ENCODE measurements at regions not wholly inside any gene's neighbourhood (a gene's known extent, or its start where the extent isn't known, plus 50 kb on each side); places are given as distances from the start of the nearest gene placed in this dataset.

DNA sequence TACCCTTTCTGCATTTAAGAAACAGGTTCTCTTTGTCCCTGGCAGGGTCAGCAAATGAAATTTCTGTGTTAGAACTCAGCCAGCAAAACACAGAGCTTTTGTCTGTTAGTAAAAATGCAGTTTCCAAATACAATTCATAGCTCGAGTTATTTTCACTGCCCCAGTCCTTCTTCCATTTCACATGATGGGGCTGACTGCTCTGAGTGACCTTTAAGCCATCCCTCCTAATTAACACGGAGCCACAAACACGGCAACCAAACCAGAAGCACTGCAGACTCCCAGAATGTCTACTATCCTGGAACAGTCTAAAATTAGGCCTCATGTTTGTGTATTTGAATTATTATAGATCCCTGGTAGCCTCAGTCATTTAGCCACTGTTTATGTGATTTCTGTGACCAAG lies 99.1 kb upstream of the RGS4 start:
- Histone ChIP-seq H3K4me3 (ENCODE audit: control insufficient read depth in 2 of 3, extremely low read depth in 1 of 3, insufficient read depth in 2 of 3, low read depth in 1 of 3, low read length in 3 of 3) (no peak overlapping the region), H2AFZ (ENCODE audit: control insufficient read depth, low read length) (no peak overlapping the region), H4K20me1 (ENCODE audit: control insufficient read depth, extremely low read depth, insufficient read depth, low read length) (no peaks in the 10 kb centered on the region), H3K4me2 (ENCODE audit: control insufficient read depth, extremely low read depth, insufficient read depth, low read depth, low read length) (no peak overlapping the region), H3K36me3 (ENCODE audit: control insufficient read depth in 2 of 2, extremely low read depth in 1 of 2, insufficient read depth in 2 of 2, low read length in 2 of 2) (no peaks in the 10 kb centered on the region), H3K27ac (ENCODE audit: control insufficient read depth, insufficient read depth, low read length) (no peak overlapping the region), H3K9me3 (ENCODE audit: control insufficient read depth, low read depth, low read length) (no peaks in the 10 kb centered on the region), H3K9me1 (ENCODE audit: control insufficient read depth, extremely low read depth, insufficient read depth, low read length) (no peaks in the 10 kb centered on the region), H3K79me2 (ENCODE audit: control insufficient read depth, insufficient read depth, low read length) (no peaks in the 10 kb centered on the region), H3K27me3 (ENCODE audit: control insufficient read depth, extremely low read depth, insufficient read depth, low read length) (no peaks in the 10 kb centered on the region), H3K9ac (ENCODE audit: control insufficient read depth, extremely low read depth, insufficient read depth, low read length) (no peak overlapping the region), H3K4me1 (ENCODE audit: control insufficient read depth, extremely low read depth, insufficient read depth, low read length) (peaks cover 9% of the 10 kb centered on the region)
- TF ChIP-seq, protein P1, sequence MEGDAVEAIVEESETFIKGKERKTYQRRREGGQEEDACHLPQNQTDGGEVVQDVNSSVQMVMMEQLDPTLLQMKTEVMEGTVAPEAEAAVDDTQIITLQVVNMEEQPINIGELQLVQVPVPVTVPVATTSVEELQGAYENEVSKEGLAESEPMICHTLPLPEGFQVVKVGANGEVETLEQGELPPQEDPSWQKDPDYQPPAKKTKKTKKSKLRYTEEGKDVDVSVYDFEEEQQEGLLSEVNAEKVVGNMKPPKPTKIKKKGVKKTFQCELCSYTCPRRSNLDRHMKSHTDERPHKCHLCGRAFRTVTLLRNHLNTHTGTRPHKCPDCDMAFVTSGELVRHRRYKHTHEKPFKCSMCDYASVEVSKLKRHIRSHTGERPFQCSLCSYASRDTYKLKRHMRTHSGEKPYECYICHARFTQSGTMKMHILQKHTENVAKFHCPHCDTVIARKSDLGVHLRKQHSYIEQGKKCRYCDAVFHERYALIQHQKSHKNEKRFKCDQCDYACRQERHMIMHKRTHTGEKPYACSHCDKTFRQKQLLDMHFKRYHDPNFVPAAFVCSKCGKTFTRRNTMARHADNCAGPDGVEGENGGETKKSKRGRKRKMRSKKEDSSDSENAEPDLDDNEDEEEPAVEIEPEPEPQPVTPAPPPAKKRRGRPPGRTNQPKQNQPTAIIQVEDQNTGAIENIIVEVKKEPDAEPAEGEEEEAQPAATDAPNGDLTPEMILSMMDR (optimal IDR thresholded peaks at IDR 0.05 in 1 of 3, IDR thresholded peaks at IDR 0.05 in 1 of 3, conservative IDR thresholded peaks at IDR 0.05 in 1 of 3; ENCODE audit: extremely low read depth in 1 of 3, insufficient read depth in 2 of 3, low read length in 3 of 3), result no peak
- no peak for TF ChIP-seq EZH2 (IDR thresholded peaks at IDR 0.05; ENCODE audit: low read length)
- FAIRE-seq (no peak), DNase-seq (ENCODE audit: low read depth, low spot score) (no peak)
- dilution Hi-C loops (cut with MboI; ENCODE audit: extremely low pct_ligation_motif_present, low sequenced_read_pairs), result no loop called here

DNA sequence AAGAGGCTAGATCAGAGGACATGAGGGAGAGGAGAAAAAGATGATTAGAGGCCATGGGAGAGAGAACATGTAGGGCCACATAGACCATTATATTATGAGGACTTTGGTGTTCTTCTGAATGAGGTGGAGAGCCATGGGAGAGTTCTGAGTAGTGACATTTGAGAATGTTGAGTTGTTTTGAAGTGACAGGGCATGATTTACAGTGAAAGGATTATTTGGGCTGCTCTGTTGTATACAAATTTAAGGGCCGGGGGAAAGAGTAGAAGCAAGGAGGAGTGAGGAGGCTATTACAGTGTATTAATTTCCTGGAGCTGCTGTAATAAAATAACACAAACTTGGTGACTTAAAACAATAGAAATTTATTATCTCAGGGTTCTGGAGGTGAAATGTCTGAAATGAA lies 102.5 kb upstream of the RGS4 start:
- TF ChIP-seq, protein P1 (optimal IDR thresholded peaks at IDR 0.05 in 1 of 3, IDR thresholded peaks at IDR 0.05 in 1 of 3, conservative IDR thresholded peaks at IDR 0.05 in 1 of 3; ENCODE audit: extremely low read depth in 1 of 3, insufficient read depth in 2 of 3, low read length in 3 of 3), result no peak
- no peak for TF ChIP-seq EZH2 (IDR thresholded peaks at IDR 0.05; ENCODE audit: low read length)
- FAIRE-seq, result no peak

More for the DNA sequence above, 102.5 kb upstream of the RGS4 start:
- Histone ChIP-seq H2AFZ (ENCODE audit: control insufficient read depth, low read length) (no peak overlapping the region), H3K4me2 (ENCODE audit: control insufficient read depth, extremely low read depth, insufficient read depth, low read depth, low read length) (no peak overlapping the region), H3K9me1 (ENCODE audit: control insufficient read depth, extremely low read depth, insufficient read depth, low read length) (no peaks in the 10 kb centered on the region), H3K79me2 (ENCODE audit: control insufficient read depth, insufficient read depth, low read length) (no peaks in the 10 kb centered on the region), H3K9me3 (ENCODE audit: control insufficient read depth, low read depth, low read length) (no peaks in the 10 kb centered on the region), H3K4me1 (ENCODE audit: control insufficient read depth, extremely low read depth, insufficient read depth, low read length) (no peaks in the 10 kb centered on the region), H3K36me3 (ENCODE audit: control insufficient read depth in 2 of 2, extremely low read depth in 1 of 2, insufficient read depth in 2 of 2, low read length in 2 of 2) (no peaks in the 10 kb centered on the region), H3K4me3 (ENCODE audit: control insufficient read depth in 2 of 3, extremely low read depth in 1 of 3, insufficient read depth in 2 of 3, low read depth in 1 of 3, low read length in 3 of 3) (no peak overlapping the region), H3K27ac (ENCODE audit: control insufficient read depth, insufficient read depth, low read length) (no peak overlapping the region), H3K27me3 (ENCODE audit: control insufficient read depth, extremely low read depth, insufficient read depth, low read length) (no peaks in the 10 kb centered on the region), H4K20me1 (ENCODE audit: control insufficient read depth, extremely low read depth, insufficient read depth, low read length) (no peaks in the 10 kb centered on the region), H3K9ac (ENCODE audit: control insufficient read depth, extremely low read depth, insufficient read depth, low read length) (no peak overlapping the region)
- dilution Hi-C loops (cut with MboI; ENCODE audit: extremely low pct_ligation_motif_present, low sequenced_read_pairs), result no loop called here
- DNase-seq (ENCODE audit: low read depth, low spot score), result no peak
